Fibroblast of skin of scalp (primary cell): ENCODE measurements at regions not wholly inside any gene's neighbourhood (a gene's known extent, or its start where the extent isn't known, plus 50 kb on each side); places are given as distances from the start of the nearest gene placed in this dataset.

Experiments
- DNase-seq: peaks from one replicate; pipeline ENCODE4 v3.0.0-alpha.2; 2013

DNA sequence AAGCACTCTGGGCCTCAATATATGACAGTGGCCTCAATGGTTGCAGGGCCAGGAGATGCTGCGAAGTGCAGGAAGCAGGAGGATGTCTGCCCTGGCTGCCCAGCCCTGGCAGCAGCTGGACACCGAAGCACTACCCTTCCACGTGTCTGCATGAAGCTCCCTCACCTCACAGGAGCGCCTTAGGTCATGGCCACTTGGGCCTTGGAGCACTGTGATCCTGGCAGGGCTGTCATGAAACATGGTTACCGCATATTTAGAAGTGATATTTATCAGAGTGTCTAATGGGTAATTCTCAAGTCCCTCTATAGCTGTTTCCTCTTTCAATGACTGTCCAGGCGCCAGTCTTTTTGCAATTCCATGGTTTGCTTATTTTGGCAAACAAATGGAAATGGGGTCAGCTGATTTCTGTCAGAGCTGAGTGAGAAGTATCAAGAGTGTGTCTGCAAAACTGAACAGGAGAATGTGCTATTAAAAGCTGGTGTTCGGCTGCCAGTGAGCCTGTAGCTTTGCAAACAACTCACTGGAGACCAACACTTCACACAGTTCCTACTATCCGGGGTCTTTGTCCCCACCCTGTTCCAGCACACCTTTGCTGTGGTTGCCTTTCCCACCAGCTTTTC, 285.9 kb downstream of the KIF4B start:
- no peak for DNase-seq

DNA sequence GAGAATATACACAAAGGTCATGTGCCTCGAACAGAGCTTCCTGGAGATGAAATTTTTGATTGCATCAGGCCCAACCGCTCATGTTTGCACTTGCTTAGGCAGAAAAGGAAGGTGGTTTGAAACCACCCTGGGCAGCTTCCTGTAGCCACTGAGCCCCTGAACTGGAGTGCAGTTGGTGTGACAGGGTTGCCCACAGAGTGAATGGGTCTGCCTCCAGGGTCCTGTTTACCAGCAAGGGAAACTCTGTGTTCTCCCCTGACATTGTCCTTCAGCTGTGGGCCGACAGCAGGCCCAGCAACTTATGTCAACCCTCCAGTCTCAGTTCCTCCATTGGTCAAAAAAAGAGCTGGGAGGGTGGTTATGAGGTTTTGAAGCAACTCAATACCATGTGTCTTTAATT, 289.6 kb downstream of the KIF4B start:
- no peak for DNase-seq

DNA sequence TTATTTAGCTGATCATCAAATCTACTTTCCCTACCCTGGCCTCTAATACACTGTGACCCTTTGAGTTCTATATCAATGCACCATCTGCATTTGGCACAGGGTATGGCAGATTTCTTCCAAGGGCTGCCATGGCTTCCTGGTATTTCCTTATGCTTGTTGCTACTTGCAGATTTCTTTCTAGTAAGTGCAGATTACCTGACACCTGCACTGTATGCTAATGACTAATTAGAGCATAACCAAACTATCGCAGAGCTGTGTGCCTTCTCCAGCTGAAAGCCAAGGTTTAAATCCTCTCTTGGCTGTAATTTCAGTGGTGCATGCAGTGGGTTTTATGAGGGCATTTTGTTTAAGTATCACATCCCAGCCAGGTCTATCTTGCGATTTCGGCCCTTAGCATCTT, 293.7 kb downstream of the KIF4B start:
- DNase-seq: no peak

DNA sequence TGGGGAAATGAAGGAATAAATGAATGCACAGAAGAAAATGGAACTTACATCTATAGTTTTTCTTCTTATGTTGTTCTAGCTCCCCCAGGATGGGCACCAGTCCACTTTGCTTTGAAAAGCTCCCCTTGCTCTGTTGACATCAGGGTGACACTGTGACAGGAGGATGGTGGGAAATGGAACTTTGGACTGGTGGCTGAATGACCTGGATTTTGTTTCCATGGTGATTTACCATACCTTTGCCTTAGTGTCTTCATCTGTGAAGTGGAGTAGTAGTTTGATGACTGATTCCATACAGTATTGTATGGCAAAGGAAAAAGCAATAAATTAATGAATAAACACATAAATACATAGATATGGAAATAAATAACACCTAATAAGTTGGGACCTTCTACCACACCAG, 294.7 kb downstream of the KIF4B start:
- no peak for DNase-seq

DNA sequence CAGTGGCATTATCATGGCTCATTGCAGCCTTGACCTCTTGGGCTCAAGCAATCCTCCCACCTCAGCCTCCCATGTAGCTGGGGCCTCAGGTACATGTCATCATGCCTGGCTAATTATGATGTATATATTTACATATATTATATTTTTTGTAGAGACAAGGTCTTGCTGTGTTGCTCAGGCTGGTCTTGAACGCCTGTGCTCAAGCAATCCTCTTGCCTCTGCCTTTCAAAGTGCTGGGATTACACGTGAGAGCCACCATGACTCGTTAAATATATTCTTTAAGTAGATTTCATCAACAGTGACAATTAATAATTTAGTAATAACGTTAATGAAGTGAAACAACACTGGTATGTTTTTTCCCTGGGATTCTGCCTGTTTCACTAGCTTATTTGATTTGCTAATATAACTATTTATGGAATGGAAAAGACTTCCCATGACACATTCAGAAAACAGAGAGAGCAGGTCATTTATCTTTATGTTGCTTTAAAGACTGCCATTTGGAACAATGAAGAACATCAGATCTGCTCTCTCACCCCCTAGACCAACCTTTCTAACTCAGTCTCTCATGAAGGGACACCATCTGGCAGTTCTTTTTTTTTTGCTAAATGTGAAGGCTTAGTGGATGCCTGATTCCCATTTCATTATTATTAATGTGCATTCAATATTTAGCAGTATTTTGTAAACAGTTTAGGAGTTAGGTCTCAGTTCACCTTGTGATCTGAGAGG, 295.6 kb downstream of the KIF4B start:
- no peak for DNase-seq

DNA sequence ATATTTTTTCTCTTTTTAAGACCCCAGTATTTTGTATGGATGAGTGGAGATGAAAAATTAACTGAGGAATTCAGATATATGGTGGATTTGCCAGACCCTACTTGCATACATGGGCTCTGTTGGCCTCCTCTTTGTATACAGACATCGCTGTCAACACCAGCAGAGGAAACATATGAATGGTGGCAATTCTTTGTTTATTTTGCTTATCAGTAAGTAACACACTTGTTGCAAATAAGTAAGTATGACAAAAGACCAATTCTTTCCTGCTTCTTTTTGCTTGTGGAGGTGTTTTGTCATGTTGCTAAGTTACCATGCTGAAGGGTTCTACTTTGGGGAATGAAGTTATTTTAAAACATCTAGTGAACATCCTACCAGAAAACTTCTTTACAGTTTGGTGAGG, 298.2 kb downstream of the KIF4B start:
- no peak for DNase-seq

DNA sequence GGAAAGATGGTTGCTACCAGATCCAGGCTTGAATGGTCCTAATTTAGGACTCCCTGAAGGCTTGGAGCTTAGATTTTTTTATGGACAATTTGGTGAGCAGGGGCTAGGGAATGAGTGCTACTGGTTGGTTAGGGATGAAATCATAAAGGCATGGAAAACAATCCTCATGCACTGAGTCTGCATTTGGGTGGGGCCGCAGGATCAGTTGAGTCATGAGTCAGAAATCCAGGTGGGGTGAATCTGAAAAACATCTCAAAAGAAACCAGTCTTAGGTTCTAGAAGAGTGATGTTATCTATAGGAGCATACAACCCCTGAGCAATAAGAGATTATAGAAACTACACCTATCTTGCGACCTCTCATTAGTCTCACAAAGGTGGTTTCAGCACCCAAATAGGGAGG, 300.0 kb downstream of the KIF4B start:
- no peak for DNase-seq

DNA sequence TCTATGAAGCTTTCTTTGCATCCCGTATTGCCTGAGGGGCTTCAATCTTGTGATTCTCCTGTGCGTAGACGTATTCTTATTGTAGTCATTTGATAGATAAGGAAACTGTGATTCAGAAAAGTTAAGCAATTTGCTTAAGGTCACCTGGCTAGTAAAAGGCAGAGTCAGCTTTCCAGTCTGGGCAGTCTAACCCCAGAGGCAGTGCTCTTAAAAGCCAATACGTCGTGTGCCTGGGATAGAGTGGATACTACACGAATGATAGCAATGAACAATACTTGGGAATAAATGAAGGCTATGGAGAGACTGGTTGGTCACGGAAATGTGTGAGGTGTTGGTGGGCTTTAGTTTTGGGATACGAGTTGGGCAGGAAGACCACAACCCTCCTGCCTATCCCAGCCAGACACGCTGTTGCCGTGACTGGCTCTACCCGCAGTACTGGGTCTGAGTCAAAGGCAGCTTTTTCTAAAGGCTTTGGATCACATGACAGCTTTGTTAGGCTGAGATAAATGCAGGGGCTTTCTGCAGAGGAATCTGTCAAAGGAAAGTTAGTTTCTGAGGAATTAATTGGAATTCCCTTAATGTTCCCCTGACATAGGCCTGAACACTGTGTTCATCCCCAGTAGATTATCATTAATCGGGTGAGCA, 302.6 kb downstream of the KIF4B start:
- no peak for DNase-seq

DNA sequence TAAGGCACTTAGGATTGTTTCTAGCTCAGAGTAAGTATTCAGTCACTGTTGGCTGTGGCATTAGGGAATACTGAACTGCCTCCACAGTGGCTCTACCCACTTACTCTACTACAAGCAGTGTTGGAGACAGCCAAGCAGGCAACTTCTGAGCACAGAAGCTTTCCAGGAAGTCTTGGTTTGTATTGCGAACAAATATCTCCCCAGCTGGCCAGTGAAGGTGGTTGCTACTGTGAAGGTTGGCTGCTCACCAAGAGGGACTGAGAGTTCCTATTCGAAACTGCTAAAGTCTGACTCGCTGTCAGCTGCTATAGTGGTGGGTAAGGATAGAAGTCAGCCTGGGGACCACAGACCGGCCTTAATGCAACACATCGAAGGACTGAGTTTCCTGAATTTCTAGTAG, 319.1 kb downstream of the KIF4B start:
- DNase-seq: no peak

DNA sequence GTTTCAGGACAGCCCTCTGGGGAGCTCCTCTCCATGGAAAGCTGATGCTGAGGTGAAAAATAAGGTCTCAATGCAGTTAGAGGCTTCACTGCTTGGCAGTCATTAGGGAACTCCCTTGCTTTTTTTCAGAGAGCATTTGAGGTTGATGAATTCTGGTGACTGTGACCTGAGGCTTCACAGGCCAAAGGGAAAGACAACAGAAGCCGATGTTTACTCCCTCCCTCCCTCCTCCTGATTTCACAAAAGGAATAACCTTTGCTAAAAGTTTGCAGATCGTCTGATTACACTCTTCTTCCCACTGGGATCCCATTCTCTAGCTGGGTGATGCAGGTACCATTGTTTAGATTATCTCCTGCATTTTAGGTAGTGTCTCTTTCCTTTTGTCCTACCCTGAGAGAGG, 329.4 kb downstream of the KIF4B start:
- no peak for DNase-seq

DNA sequence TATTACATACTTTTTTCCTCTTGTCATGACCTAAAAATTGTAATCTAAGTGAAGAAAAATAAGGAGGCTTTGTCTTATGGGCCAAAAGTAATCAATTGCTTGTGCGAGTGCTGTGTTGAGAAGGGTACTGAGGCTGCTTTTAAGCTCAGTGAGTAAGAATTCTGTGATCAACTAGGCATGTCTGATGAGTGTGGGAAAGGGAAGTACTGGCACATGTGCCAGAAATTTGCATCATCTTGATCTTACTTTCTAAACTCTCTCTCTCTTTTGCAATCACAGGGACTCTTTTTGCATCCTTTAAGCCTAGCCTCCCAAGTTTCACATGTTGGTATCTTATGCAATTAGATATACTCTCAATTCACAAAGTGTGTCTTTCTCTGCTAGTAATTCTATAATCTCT, 329.9 kb downstream of the KIF4B start:
- DNase-seq: no peak

DNA sequence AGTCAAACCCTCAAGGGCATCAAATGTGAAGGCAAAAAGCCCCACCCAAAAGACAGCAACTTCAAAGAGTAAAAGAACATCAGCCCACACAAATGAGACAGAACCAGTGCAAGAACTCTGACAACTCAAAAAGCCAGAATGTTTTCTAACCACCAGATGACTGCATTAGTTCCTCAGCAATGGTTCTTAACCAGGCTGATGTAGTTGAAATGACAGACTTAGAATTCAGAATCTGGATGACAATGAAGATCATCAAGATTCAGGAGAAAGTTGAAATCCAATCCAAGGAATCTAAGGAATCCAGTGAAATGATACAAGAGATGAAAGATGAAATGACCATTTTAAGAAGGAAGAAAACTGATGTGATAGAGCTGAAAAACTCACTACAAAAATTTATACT, 339.7 kb downstream of the KIF4B start:
- DNase-seq: no peak

DNA sequence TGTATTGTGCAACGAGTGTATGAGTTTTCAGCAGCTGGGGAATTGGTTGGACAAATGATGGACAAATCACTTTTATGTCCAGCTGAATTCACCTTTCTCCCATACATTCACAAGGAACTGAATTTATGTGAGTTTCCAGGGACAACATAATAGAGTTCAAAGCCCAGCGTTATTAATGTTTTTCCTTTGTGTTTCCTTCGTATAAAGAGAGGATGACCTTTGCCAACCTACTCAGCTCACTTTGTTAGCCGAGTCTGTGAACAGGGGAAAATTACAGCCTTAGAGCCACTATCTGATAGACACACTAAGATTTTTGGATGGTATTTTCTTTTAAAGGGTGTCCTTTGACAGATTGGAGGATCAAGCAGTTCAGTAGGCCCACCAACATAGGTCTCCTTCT, 352.5 kb downstream of the KIF4B start:
- DNase-seq: no peak

DNA sequence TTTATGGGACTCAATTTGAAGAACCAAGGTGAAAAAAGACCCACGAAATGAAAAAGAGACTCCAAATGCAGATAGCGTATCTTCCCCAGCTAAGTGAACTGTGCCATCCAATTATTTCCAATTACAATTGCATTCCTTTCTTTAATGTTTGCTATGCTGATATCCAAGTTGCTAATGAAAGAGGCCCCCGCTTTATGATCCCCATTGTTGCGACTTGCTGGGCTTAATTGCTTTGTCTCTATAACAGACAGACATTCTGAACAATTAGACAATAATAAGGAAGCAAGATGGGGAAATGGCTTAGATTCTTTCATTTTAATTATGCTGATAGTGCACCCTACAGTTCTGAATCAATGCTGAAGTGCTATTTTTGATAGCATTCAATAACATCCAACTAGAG, 354.3 kb downstream of the KIF4B start:
- DNase-seq: no peak

DNA sequence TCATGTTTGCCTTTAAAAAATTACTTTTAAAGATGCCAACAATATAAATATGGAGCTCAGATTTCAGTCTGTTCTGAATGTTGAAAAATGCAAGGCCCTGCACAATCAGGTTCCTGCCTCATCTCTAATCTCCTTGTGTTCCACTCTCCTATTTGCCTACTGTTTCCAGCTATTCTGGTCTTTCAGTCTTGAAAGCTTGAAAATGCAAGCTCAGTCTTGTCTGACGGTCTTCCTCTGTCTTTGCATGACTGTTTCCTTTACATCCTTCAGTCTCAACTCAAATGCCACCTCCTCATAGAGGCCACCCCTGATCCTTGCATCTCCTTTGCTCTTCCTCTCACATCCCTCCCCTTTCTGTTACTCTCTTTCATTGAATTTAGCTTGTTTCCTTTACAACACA, 354.9 kb downstream of the KIF4B start:
- DNase-seq: no peak

DNA sequence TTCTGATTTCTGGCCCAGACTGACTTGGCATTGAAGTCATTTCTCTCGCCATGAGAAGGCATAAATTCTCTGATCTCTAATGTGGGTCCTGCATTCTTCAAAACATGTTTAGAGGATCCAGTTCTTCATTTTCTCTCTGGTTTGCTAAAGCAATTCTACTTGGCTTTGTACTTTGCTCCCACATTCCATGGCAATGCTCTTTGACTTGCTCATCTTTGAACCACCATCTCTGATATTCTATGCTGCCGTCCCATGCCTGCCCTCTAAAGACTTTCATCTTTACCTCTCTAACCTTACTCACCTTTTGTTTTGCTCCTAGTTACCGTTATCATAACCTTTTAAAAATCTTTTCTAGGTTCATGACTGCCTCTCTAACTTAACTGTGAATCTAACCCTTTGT, 366.9 kb downstream of the KIF4B start:
- DNase-seq: no peak

DNA sequence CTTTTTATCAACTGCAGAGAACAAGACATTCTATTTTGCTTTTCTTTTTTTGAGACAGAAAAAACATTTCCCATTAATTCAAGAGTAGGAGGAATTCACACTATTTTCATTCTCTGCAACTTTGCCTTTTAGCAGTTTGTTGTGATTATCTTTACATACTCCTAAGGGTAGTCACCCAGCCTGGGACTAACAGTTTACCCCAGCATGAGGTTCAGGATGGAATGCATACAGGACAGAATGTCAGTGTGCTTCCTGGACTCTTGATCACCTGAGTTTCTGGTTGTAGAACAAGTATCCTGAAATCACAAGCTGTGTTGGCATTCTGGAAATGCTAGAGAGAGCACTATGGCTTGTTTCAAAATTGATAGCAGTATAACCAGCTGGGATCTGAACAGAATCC, 368.1 kb downstream of the KIF4B start:
- DNase-seq: no peak

DNA sequence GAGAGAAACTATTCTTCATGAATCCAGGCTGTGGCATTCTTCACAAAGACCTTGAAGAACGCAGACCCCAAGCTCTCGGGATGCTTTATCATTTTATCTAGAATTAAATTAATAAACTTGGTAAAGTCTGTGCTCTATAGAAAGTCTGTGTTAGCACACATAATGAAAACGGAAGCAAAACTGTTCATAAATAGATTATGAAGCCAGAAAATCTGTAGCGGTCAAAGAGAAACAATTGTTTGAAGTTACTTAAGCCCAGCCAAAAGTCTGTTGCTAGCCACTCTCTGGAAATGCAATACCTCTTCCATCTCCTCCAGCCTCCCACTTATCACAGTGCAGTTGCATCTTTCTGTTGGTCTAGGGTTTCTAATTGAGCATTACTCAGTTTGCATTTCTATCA, 375.9 kb downstream of the KIF4B start:
- DNase-seq: no peak

DNA sequence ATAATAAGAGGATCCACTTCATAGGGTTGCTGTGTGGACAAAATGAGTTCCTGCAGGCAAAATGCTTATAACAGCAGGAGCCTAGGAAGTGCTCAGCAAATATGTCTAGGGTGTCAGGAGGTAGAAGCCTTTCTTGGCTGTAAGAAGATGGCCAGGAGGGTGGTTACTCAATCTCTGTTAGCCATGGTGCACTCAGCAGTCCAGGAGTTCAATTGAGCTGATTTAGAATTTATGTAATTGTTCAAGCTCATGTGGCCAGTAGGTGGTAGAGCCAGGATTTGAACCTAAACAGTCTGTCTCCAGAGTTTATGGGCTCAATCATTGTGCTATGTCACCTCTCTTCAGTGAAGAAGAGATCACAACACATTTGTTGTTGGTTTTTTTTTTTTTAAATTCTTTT, 381.2 kb downstream of the KIF4B start:
- no peak for DNase-seq

DNA sequence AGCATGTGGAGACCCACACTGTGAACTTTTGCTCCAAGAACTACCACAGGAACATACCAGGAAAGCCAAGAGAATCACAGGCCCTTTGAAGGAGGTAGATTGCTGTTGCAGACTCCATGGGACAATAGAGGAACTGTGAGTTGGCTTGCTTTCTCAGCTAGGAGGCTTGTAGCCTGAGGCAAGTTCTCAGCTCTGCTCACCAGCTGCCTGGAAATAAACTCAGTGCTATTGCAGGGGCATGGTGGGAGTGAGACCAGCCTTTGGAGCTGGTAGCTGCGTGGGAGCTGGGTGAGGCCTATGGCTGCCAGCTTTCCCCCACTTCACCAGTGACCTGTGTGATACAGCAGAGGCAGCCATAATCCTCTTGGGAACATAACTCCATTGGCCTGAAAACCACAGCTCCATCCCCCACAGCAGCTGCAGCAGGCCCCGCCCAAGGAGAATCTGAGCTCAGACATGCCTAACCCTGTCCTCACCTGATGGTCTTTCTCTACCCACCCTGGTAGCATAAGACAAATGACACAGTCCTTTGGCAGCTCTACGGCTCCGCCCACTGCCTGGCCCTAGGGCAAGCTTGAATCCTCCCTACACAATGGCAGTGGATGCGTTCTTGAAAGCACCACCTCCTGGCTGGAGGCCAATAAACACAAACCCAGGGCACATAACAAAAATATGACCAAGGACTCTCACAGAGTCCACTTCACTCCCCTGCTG, 389.5 kb downstream of the KIF4B start:
- DNase-seq: no peak

DNA sequence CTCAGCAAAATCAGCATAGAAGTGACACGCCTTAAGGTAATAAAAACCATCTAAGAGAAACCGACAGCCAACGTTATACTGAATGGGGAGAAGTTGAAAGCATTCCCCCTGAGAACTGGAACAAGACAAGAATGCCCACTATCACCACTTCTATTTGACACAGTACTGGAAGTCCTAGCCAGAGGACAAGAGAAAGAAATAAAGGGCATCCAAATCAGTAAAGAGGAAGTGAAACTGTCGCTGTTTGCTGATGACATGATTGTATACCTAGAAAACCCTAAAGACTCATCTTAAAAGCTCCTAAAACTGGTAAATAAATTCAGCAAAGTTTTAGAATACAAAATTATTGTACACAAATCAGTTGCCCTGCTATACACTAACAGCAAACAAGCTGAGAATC, 393.3 kb downstream of the KIF4B start:
- DNase-seq: no peak

DNA sequence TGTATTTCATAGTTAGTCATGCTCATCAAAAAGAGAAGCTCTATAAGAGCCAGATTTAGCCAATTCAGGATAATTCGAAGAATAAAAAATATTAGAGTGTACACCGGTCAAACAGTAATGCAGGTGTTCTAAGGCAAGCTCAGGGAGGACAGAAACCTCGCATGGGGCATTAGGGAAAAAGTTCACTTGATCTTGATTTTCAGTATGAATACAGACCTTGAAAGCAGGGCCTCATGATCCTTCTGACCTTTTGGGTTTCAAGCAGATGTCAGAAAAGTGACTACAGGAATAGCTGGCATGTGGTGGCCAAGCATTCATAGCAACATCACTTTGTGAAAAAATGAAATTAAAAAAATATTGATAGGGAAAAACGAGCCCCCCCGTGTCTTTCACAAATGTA, 394.9 kb downstream of the KIF4B start:
- DNase-seq: no peak

DNA sequence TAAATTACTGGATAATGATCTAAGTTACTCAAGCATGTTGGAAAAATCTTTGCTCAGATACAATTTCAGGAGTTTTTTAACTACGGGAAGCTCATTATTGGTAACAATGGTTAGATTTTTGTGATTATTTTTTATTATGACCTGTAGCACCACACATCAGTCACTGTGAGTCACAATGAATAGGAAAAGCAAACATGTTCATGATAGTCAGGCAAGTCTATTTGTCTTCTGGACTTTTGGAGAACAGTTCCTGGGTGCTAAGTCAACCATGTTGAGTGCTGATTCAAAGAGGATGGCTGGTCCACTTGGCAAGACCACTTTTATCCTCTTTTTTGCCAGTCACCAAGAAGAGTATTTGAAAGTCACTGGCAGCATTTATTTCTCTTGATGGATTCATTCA, 403.2 kb downstream of the KIF4B start:
- DNase-seq: no peak
